ENCODE measurements at regions not wholly inside any gene's neighbourhood (a gene's known extent, or its start where the extent isn't known, plus 50 kb on each side); places are given as distances from the start of the nearest gene placed in this dataset.

DNA sequence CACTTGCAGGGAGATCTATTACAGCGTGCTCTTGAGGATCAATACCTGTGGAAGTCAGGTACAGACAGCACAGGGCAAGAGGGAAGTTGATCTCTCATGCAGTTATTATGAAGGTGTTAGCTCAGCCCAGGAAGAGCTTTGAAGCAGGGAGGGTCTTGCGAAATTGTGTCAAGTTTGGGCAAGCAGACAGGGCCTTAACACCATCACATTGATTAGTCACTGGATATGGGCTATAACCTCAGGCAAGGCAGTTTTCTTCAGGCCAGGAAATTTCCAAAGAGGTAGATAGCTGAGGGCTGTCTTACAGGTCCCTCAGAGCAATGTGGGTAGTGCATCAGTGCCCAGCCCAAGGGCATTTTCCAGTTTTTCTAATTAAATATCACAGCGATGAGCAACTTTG, 643.8 kb downstream of the DHX35 start:
- H3K9me3 ChIP-seq (ENCODE audit: control insufficient read depth, insufficient read depth, low read depth, low read length) = no peaks in the 10 kb centered on the region
- no peak overlapping the region for H3K27ac ChIP-seq (ENCODE audit: extremely low read depth, low read depth, low read length)
- H3K4me3 ChIP-seq (ENCODE audit: low read depth, low read length) = no peak overlapping the region
- POLR2A ChIA-PET = no interaction called here
- H3K36me3 ChIP-seq (ENCODE audit: control insufficient read depth in 2 of 2, insufficient read depth in 1 of 2, low read length in 2 of 2) = no peaks in the 10 kb centered on the region
- no peak for TF ChIP-seq ZNF341 (tag by site-specific recombination; IDR thresholded peaks at IDR 0.05; ENCODE audit: low read depth)
- TF ChIP-seq SP2 (tag by site-specific recombination; IDR thresholded peaks at IDR 0.05) = no peak
- TF ChIP-seq SETDB1 (IDR thresholded peaks at IDR 0.05; ENCODE audit: insufficient read length, low read length) = no peak
- no peak for TF ChIP-seq ZNF701 (tag by site-specific recombination; IDR thresholded peaks at IDR 0.05)
- TF ChIP-seq ZNF785 (tag by site-specific recombination; IDR thresholded peaks at IDR 0.05) = no peak
- no peak for TF ChIP-seq KLF8 (tag by site-specific recombination; IDR thresholded peaks at IDR 0.05)
- TF ChIP-seq SCRT2 (tag by site-specific recombination; IDR thresholded peaks at IDR 0.05) = no peak
- H3K4me1 ChIP-seq (ENCODE audit: control insufficient read depth, insufficient read depth, low read length) = no peaks in the 10 kb centered on the region
- CTCF ChIA-PET = no interaction called here

- H3K4me3 ChIP-seq (ENCODE audit: low read depth, low read length) = no peak overlapping the region
- H3K27ac ChIP-seq (ENCODE audit: extremely low read depth, low read depth, low read length) = no peak overlapping the region
- H3K4me1 ChIP-seq (ENCODE audit: control insufficient read depth, insufficient read depth, low read length) = no peaks in the 10 kb centered on the region
- H3K36me3 ChIP-seq (ENCODE audit: control insufficient read depth in 2 of 2, insufficient read depth in 1 of 2, low read length in 2 of 2) = no peaks in the 10 kb centered on the region
- CTCF ChIA-PET = no interaction called here
- no peaks in the 10 kb centered on the region for H3K9me3 ChIP-seq (ENCODE audit: control insufficient read depth, insufficient read depth, low read depth, low read length)
- POLR2A ChIA-PET = no interaction called here
- TF ChIP-seq SALL2 (tag by site-specific recombination; IDR thresholded peaks at IDR 0.05; ENCODE audit: borderline replicate concordance) = no peak
- TF ChIP-seq, protein P1, sequence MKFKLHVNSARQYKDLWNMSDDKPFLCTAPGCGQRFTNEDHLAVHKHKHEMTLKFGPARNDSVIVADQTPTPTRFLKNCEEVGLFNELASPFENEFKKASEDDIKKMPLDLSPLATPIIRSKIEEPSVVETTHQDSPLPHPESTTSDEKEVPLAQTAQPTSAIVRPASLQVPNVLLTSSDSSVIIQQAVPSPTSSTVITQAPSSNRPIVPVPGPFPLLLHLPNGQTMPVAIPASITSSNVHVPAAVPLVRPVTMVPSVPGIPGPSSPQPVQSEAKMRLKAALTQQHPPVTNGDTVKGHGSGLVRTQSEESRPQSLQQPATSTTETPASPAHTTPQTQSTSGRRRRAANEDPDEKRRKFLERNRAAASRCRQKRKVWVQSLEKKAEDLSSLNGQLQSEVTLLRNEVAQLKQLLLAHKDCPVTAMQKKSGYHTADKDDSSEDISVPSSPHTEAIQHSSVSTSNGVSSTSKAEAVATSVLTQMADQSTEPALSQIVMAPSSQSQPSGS (tag by site-specific recombination; IDR thresholded peaks at IDR 0.05; ENCODE audit: low read depth) = peak; percentile 67; the same call in 1 of the 2 replicates
These were observed 643.2 kb downstream of the DHX35 start for GRCh38 chr20:39605361-39605760.

DNA sequence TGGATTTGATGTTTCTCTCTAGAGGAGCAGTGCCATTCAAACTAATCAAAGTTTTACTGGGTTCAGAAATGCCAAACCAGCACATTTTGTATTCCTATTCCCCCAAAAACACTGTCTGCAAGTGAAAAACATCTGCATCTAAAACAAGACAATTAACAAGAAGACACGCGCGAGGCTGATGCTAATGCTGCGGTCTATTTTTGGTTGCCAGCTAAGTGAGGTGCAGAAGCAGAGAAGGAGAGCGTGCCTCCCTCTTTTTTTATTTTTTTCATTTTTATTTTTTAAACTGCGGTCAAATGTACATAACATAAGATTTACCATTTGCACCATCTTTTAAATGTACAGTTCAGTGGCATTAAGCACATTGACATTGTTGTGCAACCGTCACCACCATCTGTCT, 641.1 kb downstream of the DHX35 start:
- TF ChIP-seq ZFP37 (tag by site-specific recombination; IDR thresholded peaks at IDR 0.05) (no peak), ZNF16 (tag by site-specific recombination; IDR thresholded peaks at IDR 0.05; ENCODE audit: low read depth) (no peak), IKZF3 (tag by site-specific recombination; IDR thresholded peaks at IDR 0.05) (no peak)
- ChIA-PET POLR2A (no interaction called here), CTCF (no interaction called here)
- no peak overlapping the region for H3K4me3 ChIP-seq (ENCODE audit: low read depth, low read length)
- no peaks in the 10 kb centered on the region for H3K36me3 ChIP-seq (ENCODE audit: control insufficient read depth in 2 of 2, insufficient read depth in 1 of 2, low read length in 2 of 2)
- H3K27ac ChIP-seq (ENCODE audit: extremely low read depth, low read depth, low read length) = no peak overlapping the region
- H3K9me3 ChIP-seq (ENCODE audit: control insufficient read depth, insufficient read depth, low read depth, low read length) = no peaks in the 10 kb centered on the region
- H3K4me1 ChIP-seq (ENCODE audit: control insufficient read depth, insufficient read depth, low read length) = no peaks in the 10 kb centered on the region

DNA sequence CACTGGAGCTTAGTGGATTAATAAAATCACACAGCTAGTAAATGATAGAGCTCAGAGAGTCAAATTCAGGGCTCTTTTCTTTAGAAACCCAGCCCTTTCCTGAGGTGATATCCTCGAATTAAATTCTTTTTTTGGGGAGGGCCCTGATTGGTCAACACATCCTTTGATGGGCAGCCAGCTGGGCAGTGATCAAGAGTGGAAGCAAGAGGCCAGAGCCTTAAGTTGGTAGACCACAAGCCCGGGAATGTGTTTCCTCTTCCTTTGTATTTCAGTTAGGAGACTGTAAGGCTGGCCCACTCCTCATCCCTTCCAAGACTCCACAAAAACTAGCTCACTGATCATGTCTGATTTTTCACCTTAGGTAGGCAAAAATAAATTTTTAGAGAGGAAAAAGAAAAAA, 640.5 kb downstream of the DHX35 start:
- TF ChIP-seq OVOL3 (tag by site-specific recombination; IDR thresholded peaks at IDR 0.05) = no peak
- no peak for TF ChIP-seq ZNF521 (tag by site-specific recombination; IDR thresholded peaks at IDR 0.05)
- no peak for TF ChIP-seq ZNF473 (tag by site-specific recombination; IDR thresholded peaks at IDR 0.05)
- no peak for TF ChIP-seq ZNF585B (tag by site-specific recombination; IDR thresholded peaks at IDR 0.05)
- TF ChIP-seq, protein P2, sequence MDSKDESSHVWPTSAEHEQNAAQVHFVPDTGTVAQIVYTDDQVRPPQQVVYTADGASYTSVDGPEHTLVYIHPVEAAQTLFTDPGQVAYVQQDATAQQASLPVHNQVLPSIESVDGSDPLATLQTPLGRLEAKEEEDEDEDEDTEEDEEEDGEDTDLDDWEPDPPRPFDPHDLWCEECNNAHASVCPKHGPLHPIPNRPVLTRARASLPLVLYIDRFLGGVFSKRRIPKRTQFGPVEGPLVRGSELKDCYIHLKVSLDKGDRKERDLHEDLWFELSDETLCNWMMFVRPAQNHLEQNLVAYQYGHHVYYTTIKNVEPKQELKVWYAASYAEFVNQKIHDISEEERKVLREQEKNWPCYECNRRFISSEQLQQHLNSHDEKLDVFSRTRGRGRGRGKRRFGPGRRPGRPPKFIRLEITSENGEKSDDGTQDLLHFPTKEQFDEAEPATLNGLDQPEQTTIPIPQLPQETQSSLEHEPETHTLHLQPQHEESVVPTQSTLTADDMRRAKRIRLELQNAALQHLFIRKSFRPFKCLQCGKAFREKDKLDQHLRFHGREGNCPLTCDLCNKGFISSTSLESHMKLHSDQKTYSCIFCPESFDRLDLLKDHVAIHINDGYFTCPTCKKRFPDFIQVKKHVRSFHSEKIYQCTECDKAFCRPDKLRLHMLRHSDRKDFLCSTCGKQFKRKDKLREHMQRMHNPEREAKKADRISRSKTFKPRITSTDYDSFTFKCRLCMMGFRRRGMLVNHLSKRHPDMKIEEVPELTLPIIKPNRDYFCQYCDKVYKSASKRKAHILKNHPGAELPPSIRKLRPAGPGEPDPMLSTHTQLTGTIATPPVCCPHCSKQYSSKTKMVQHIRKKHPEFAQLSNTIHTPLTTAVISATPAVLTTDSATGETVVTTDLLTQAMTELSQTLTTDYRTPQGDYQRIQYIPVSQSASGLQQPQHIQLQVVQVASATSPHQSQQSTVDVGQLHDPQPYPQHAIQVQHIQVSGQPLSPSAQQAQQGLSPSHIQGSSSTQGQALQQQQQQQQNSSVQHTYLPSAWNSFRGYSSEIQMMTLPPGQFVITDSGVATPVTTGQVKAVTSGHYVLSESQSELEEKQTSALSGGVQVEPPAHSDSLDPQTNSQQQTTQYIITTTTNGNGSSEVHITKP (tag by site-specific recombination; IDR thresholded peaks at IDR 0.05) = no peak
- no peak for TF ChIP-seq ZNF350 (tag by site-specific recombination; IDR thresholded peaks at IDR 0.05)
- no peak for TF ChIP-seq KLF16 (tag by site-specific recombination; IDR thresholded peaks at IDR 0.05)
- CTCF ChIA-PET = no interaction called here
- Histone ChIP-seq H3K9me3 (ENCODE audit: control insufficient read depth, insufficient read depth, low read depth, low read length) (no peaks in the 10 kb centered on the region), H3K36me3 (ENCODE audit: control insufficient read depth in 2 of 2, insufficient read depth in 1 of 2, low read length in 2 of 2) (no peaks in the 10 kb centered on the region), H3K27ac (ENCODE audit: extremely low read depth, low read depth, low read length) (no peak overlapping the region), H3K4me3 (ENCODE audit: low read depth, low read length) (no peak overlapping the region), H3K4me1 (ENCODE audit: control insufficient read depth, insufficient read depth, low read length) (no peaks in the 10 kb centered on the region)
- POLR2A ChIA-PET = no interaction called here

Data from HEK293 (cell line).